ENCODE measurements at regions not wholly inside any gene's neighbourhood (a gene's known extent, or its start where the extent isn't known, plus 50 kb on each side); places are given as distances from the start of the nearest gene placed in this dataset.

- no peaks in the 10 kb centered on the region for H3K4me1 ChIP-seq
- DNase-seq = no peak
- H3K27ac ChIP-seq = no peak overlapping the region
- H3K27me3 ChIP-seq = no peaks in the 10 kb centered on the region
- no peak overlapping the region for H3K4me3 ChIP-seq
- H3K36me3 ChIP-seq (ENCODE audit: low read depth, missing control alignments) = no peaks in the 10 kb centered on the region
- 84 to 87% methylated on average over 17 to 20 of the region's 20 CpGs for WGBS, 2 donors
- TF ChIP-seq, protein P1, sequence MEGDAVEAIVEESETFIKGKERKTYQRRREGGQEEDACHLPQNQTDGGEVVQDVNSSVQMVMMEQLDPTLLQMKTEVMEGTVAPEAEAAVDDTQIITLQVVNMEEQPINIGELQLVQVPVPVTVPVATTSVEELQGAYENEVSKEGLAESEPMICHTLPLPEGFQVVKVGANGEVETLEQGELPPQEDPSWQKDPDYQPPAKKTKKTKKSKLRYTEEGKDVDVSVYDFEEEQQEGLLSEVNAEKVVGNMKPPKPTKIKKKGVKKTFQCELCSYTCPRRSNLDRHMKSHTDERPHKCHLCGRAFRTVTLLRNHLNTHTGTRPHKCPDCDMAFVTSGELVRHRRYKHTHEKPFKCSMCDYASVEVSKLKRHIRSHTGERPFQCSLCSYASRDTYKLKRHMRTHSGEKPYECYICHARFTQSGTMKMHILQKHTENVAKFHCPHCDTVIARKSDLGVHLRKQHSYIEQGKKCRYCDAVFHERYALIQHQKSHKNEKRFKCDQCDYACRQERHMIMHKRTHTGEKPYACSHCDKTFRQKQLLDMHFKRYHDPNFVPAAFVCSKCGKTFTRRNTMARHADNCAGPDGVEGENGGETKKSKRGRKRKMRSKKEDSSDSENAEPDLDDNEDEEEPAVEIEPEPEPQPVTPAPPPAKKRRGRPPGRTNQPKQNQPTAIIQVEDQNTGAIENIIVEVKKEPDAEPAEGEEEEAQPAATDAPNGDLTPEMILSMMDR (IDR thresholded peaks at IDR 0.05) = no peak
- no peak for TF ChIP-seq POLR2A (IDR thresholded peaks at IDR 0.05)
- no peaks in the 10 kb centered on the region for H3K9me3 ChIP-seq
- intact Hi-C loops (cut with DNase I; ENCODE audit: low total_unique reads) = loop anchor here (10.0 kb wide), 1 partner anchor 187 kb away; no protein-coding TSS in a partner anchor
Observed at GRCh38 chr11:69881467-69882269, 62.5 kb upstream of the FGF3 start.

DNA sequence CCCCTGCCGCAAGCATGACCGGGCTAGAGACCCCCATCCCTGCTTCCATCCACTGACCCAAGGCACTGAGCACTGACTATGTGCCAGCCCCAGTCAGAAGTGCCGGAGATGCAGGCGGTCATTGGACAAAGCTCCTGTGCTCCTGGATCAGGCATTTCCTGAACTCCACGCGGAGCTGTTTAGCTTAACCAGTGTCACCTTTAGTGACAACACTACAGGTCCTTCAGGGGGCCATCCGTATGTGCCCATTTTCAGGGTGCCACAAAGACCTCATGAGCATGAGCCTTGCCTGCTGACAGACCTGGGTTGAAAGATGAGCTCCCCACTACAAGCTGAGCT lies 63.0 kb upstream of the FGF3 start:
- no peak for DNase-seq
- no peaks in the 10 kb centered on the region for H3K27me3 ChIP-seq
- H3K4me3 ChIP-seq = no peak overlapping the region
- 87 to 93% methylated on average over 3 to 7 of the region's 7 CpGs for WGBS, 2 donors
- no peak overlapping the region for H3K27ac ChIP-seq
- H3K9me3 ChIP-seq = no peaks in the 10 kb centered on the region
- no peaks in the 10 kb centered on the region for H3K4me1 ChIP-seq
- no peak for TF ChIP-seq POLR2A (IDR thresholded peaks at IDR 0.05)
- TF ChIP-seq, protein P1 (IDR thresholded peaks at IDR 0.05) = no peak
- no peaks in the 10 kb centered on the region for H3K36me3 ChIP-seq (ENCODE audit: low read depth, missing control alignments)
- intact Hi-C loops (cut with DNase I; ENCODE audit: low total_unique reads) = loop anchor here (10.0 kb wide), 1 partner anchor 187 kb away; no protein-coding TSS in a partner anchor

GRCh38 chr11:69883292-69884255 lies 64.4 kb upstream of the FGF3 start:
- Histone ChIP-seq H3K27me3 (no peaks in the 10 kb centered on the region), H3K9me3 (no peaks in the 10 kb centered on the region), H3K4me1 (no peaks in the 10 kb centered on the region), H3K36me3 (ENCODE audit: low read depth, missing control alignments) (no peaks in the 10 kb centered on the region), H3K4me3 (no peak overlapping the region), H3K27ac (no peak overlapping the region)
- intact Hi-C loops (cut with DNase I; ENCODE audit: low total_unique reads) = loop anchor here (10.0 kb wide), 1 partner anchor 189 kb away; no protein-coding TSS in a partner anchor
- no peak for DNase-seq
- TF ChIP-seq, protein P1 (IDR thresholded peaks at IDR 0.05) = no peak
- TF ChIP-seq POLR2A (IDR thresholded peaks at IDR 0.05) = no peak
- WGBS, 2 donors = 76 to 84% methylated on average over 17 to 32 of the region's 32 CpGs

- intact Hi-C loops (cut with DNase I; ENCODE audit: low total_unique reads) = loop anchor here (10.0 kb wide), 1 partner anchor 189 kb away; no protein-coding TSS in a partner anchor
- WGBS, 2 donors = 87 to 91% methylated on average over 10 of the region's 10 CpGs
- no peaks in the 10 kb centered on the region for H3K36me3 ChIP-seq (ENCODE audit: low read depth, missing control alignments)
Observed at GRCh38 chr11:69884286-69884685, 65.1 kb upstream of the FGF3 start.

More at GRCh38 chr11:69884286-69884685, 65.1 kb upstream of the FGF3 start:
- no peak for DNase-seq
- H3K4me1 ChIP-seq = no peaks in the 10 kb centered on the region
- no peak for TF ChIP-seq POLR2A (IDR thresholded peaks at IDR 0.05)
- TF ChIP-seq, protein P1 (IDR thresholded peaks at IDR 0.05) = no peak
- H3K27ac ChIP-seq = no peak overlapping the region
- no peaks in the 10 kb centered on the region for H3K27me3 ChIP-seq
- no peak overlapping the region for H3K4me3 ChIP-seq
- no peaks in the 10 kb centered on the region for H3K9me3 ChIP-seq

All from testis (tissue), 2 donors.